Osteoblast (primary cell): ENCODE measurements at regions not wholly inside any gene's neighbourhood (a gene's known extent, or its start where the extent isn't known, plus 50 kb on each side); places are given as distances from the start of the nearest gene placed in this dataset.

Experiments
- DNase-seq: peaks from one replicate; pipeline ENCODE4 v3.0.0; 2011; ENCODE audit warnings: low spot score, mixed read lengths; ENCODE audit not compliant: insufficient read length; ENCODE audit errors: missing footprints
- H2AFZ ChIP-seq: 2 replicates; pipeline ENCODE4 v1.6.0; 2011; ENCODE audit warnings: mild to moderate bottlenecking, low read length
- H3K27ac ChIP-seq: 2 replicates; pipeline ENCODE4 v1.5.1; 2011; ENCODE audit warnings: mild to moderate bottlenecking, low read depth, low read length, moderate library complexity
- H3K27me3 ChIP-seq: 2 replicates; pipeline ENCODE4 v1.6.0; 2012; ENCODE audit warnings: mild to moderate bottlenecking, control low read depth, inconsistent platforms, low read length, moderate library complexity; ENCODE audit not compliant: insufficient read depth
- H3K36me3 ChIP-seq: 2 replicates; pipeline ENCODE4 v1.5.1; 2011; ENCODE audit warnings: mild to moderate bottlenecking, low read length, control low read depth, moderate library complexity; ENCODE audit not compliant: insufficient read depth
- H3K4me1 ChIP-seq: 2 replicates; pipeline ENCODE4 v1.5.1; 2011; ENCODE audit warnings: mild to moderate bottlenecking, low read length, control low read depth, moderate library complexity; ENCODE audit not compliant: insufficient read depth
- H3K4me2 ChIP-seq: 2 replicates; pipeline ENCODE4 v1.6.0; 2011; ENCODE audit warnings: mild to moderate bottlenecking, low read length; ENCODE audit not compliant: insufficient read depth
- H3K4me3 ChIP-seq: fragments of 200-600 bp; sonication (generic); 3 replicates; pipeline ENCODE4 v1.5.1; 2012; ENCODE audit warnings: mild to moderate bottlenecking, low read length, inconsistent platforms; ENCODE audit not compliant: insufficient read depth
- H3K79me2 ChIP-seq: 2 replicates; pipeline ENCODE4 v1.6.0; 2012; ENCODE audit warnings: mild to moderate bottlenecking, low read length, control low read depth, inconsistent platforms; ENCODE audit not compliant: insufficient read depth
- H3K9me3 ChIP-seq: 2 replicates; pipeline ENCODE4 v1.5.1; 2011; ENCODE audit warnings: low read depth, low read length, control low read depth
- H4K20me1 ChIP-seq: 2 replicates; pipeline ENCODE4 v1.6.0; 2012; ENCODE audit warnings: mild to moderate bottlenecking, low read length, control low read depth; ENCODE audit not compliant: insufficient read depth
- CTCF ChIP-seq: IDR thresholded peaks from 2 replicates; pipeline ENCODE4 v1.5.1; 2011; ENCODE audit warnings: mild to moderate bottlenecking, low read depth, low read length, moderate library complexity; ENCODE audit errors: extremely low read depth

GRCh38 chr3:20417388-20418108 lies 231.5 kb upstream of the SGO1 start:
- no peaks in the 10 kb centered on the region for H4K20me1 ChIP-seq
- DNase-seq, result no peak
- H3K4me2 ChIP-seq, result no peak overlapping the region
- TF ChIP-seq CTCF, result no peak
- no peaks in the 10 kb centered on the region for H3K4me1 ChIP-seq
- H3K27me3 ChIP-seq, result no peaks in the 10 kb centered on the region
- no peaks in the 10 kb centered on the region for H3K9me3 ChIP-seq
- H3K4me3 ChIP-seq, result no peak overlapping the region
- no peak overlapping the region for H2AFZ ChIP-seq
- H3K27ac ChIP-seq, result no peak overlapping the region
- no peaks in the 10 kb centered on the region for H3K36me3 ChIP-seq
- H3K79me2 ChIP-seq, result no peaks in the 10 kb centered on the region

- Histone ChIP-seq H3K9me3 (no peaks in the 10 kb centered on the region), H4K20me1 (no peaks in the 10 kb centered on the region), H3K79me2 (no peaks in the 10 kb centered on the region), H2AFZ (no peak overlapping the region), H3K27me3 (no peaks in the 10 kb centered on the region), H3K4me1 (no peaks in the 10 kb centered on the region), H3K27ac (no peak overlapping the region), H3K4me2 (no peak overlapping the region), H3K4me3 (no peak overlapping the region), H3K36me3 (no peaks in the 10 kb centered on the region)
- no peak for TF ChIP-seq CTCF
- DNase-seq, result no peak
Measured at GRCh38 chr3:20406611-20407011, 220.6 kb upstream of the SGO1 start.

- H3K27me3 ChIP-seq, result no peaks in the 10 kb centered on the region
- no peaks in the 10 kb centered on the region for H4K20me1 ChIP-seq
- TF ChIP-seq CTCF, result no peak
- no peak overlapping the region for H3K4me3 ChIP-seq
- no peak overlapping the region for H3K4me2 ChIP-seq
- no peak overlapping the region for H3K27ac ChIP-seq
- no peaks in the 10 kb centered on the region for H3K4me1 ChIP-seq
- no peaks in the 10 kb centered on the region for H3K79me2 ChIP-seq
- DNase-seq, result no peak
- H3K36me3 ChIP-seq, result no peaks in the 10 kb centered on the region
- no peak overlapping the region for H2AFZ ChIP-seq
- H3K9me3 ChIP-seq, result no peaks in the 10 kb centered on the region
Measured at GRCh38 chr3:20405744-20406143, 219.7 kb upstream of the SGO1 start.

GRCh38 chr3:20405231-20405630 lies 219.2 kb upstream of the SGO1 start:
- no peak overlapping the region for H2AFZ ChIP-seq
- H3K79me2 ChIP-seq, result no peaks in the 10 kb centered on the region
- H3K4me3 ChIP-seq, result no peak overlapping the region
- no peak for TF ChIP-seq CTCF
- H3K4me2 ChIP-seq, result no peak overlapping the region
- H3K36me3 ChIP-seq, result no peaks in the 10 kb centered on the region
- no peak overlapping the region for H3K27ac ChIP-seq
- no peaks in the 10 kb centered on the region for H3K27me3 ChIP-seq
- no peaks in the 10 kb centered on the region for H4K20me1 ChIP-seq
- no peaks in the 10 kb centered on the region for H3K4me1 ChIP-seq
- H3K9me3 ChIP-seq, result no peaks in the 10 kb centered on the region
- no peak for DNase-seq
